GM19467 (cell line): ENCODE measurements at regions not wholly inside any gene's neighbourhood (a gene's known extent, or its start where the extent isn't known, plus 50 kb on each side); places are given as distances from the start of the nearest gene placed in this dataset.

Source experiments
- ATAC-seq: cut with Tn5 transposase; IDR thresholded peaks from one replicate; pipeline ENCODE4 v1.9.1; 2021; ENCODE audit warnings: mild to moderate bottlenecking, moderate library complexity; ENCODE audit not compliant: unreplicated experiment

- peak; percentile 57 for ATAC-seq
These were observed 115.5 kb upstream of the ZMIZ1 start for GRCh38 chr10:78953113-78953798.

GRCh38 chr10:78953799-78954297 is 114.9 kb upstream of the ZMIZ1 start:
- ATAC-seq: no peak

- no peak for ATAC-seq
These were observed 114.1 kb upstream of the ZMIZ1 start for GRCh38 chr10:78954689-78955088.

- no peak for ATAC-seq
These were observed 113.6 kb upstream of the ZMIZ1 start for GRCh38 chr10:78955206-78955605.

- no peak for ATAC-seq
These were observed 112.4 kb upstream of the ZMIZ1 start for GRCh38 chr10:78956391-78956790.

GRCh38 chr10:78957471-78958039 is 111.2 kb upstream of the ZMIZ1 start:
- ATAC-seq: no peak

GRCh38 chr10:78959217-78959923 is 109.4 kb upstream of the ZMIZ1 start:
- no peak for ATAC-seq

GRCh38 chr10:78959924-78960285 is 108.9 kb upstream of the ZMIZ1 start:
- ATAC-seq: no peak

- no peak for ATAC-seq
These were observed 108.4 kb upstream of the ZMIZ1 start for GRCh38 chr10:78960316-78960800.

GRCh38 chr10:78961760-78962159 is 107.0 kb upstream of the ZMIZ1 start:
- no peak for ATAC-seq

GRCh38 chr10:78963074-78964034 is 105.4 kb upstream of the ZMIZ1 start:
- ATAC-seq: no peak

- ATAC-seq: no peak
These were observed 104.4 kb upstream of the ZMIZ1 start for GRCh38 chr10:78964274-78964951.

GRCh38 chr10:78964952-78965633 is 103.7 kb upstream of the ZMIZ1 start:
- no peak for ATAC-seq

GRCh38 chr10:78966182-78966787 is 102.5 kb upstream of the ZMIZ1 start:
- no peak for ATAC-seq

GRCh38 chr10:78966844-78967488 is 101.8 kb upstream of the ZMIZ1 start:
- ATAC-seq: no peak

- ATAC-seq: no peak
These were observed 100.3 kb upstream of the ZMIZ1 start for GRCh38 chr10:78968300-78968942.

GRCh38 chr10:78968943-78969342 is 99.8 kb upstream of the ZMIZ1 start:
- no peak for ATAC-seq

GRCh38 chr10:78969719-78970118 is 99.0 kb upstream of the ZMIZ1 start:
- ATAC-seq: no peak
